GM19395 (cell line): ENCODE measurements at regions not wholly inside any gene's neighbourhood (a gene's known extent, or its start where the extent isn't known, plus 50 kb on each side); places are given as distances from the start of the nearest gene placed in this dataset.
"Not testable (repeated sequence)": the region's sequence is repeated elsewhere in the genome, so short reads cannot be mapped to it uniquely, and the experiment has no call there.

Experiments used
- ATAC-seq: cut with Tn5 transposase; IDR thresholded peaks from one replicate; pipeline ENCODE4 v1.9.1; 2021; ENCODE audit warnings: mild to moderate bottlenecking, moderate library complexity; ENCODE audit not compliant: unreplicated experiment

DNA sequence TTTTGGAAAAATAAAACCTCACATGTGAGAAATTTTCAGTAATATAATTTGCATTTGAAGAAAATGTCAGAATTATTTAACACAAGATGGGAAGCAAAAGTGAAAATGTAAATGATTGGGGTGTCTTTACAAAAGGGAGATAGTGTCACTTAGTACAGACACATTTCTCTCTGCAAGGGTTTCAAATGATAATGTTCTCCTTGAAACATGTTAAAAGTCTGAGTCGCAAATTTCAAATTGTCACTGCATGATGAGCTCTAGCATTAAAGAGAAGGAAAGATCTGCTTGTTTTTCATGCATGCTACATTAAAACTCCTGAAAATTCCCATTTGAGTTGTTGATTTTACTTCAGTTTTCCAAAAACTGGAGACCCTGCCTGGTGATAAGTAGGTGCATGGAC, 122.0 kb upstream of the LDB2 start:
- no peak for ATAC-seq

DNA sequence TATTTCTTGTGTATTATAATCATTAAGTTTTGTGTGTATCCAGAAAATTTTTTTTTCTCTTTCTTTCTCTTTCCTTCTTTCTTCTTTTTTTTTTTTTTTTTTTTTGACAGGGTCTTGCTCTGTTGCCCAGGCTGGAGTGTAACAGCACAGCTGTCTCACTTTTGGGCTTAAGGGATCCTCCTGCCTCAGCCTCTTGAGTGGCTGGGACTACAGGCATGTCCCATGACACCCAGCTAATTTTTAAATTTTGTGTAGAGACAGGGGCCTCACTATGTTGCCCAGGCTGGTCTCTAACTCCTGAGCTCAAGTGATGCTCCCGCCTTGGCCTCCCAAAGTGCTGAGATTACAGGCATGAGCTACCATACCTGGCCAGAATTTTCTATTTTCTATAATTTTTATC, 120.2 kb upstream of the LDB2 start:
- ATAC-seq: not testable (repeated sequence)

DNA sequence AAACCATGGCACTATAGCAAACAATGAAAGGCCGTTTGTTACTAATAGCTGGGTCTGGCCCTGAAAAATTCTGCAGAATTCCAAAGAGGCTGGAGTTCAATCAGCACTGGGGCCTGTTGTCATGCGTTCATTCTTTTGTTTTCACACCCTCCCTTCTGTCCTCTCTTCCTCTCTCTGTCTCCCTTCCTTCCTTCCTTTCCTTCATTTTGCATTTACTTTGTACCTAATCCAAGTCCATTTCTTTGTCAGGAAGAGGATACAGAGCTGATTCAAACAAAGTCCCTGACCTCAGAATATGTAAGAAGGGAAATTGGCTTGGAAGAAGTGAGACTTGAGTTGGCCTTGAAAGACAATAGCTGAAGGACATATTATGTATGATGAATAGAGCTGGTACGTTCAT, 119.6 kb upstream of the LDB2 start:
- no peak for ATAC-seq

DNA sequence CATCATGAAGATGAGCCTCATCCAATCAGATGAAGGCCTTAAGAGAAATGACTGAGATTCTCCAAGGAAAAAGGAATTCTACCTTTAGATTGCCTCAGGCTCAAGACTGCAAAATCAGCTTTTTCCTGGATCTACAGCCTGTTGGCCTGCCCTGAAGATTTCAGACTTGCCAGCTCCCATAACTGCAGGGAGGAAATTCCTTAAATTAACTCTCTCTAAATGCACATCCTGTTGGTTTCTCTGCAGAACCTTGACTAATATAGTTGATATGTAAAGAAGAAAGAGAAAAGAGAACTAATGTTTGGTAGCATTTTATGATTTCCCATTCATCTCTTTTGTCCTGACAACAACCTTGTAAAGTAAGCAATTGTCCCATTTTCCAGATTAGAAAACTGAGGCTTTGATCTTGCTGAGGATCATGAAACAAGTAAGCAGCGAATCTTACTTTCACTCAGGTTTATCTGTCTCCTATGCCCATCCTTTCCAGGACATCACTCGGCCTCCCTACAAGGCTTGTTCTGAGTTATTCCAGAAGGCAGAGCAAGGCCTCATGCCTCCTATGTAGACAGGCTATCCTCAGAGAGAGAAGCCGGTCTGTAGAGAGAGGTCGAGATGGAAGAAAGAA, 115.0 kb upstream of the LDB2 start:
- no peak for ATAC-seq

DNA sequence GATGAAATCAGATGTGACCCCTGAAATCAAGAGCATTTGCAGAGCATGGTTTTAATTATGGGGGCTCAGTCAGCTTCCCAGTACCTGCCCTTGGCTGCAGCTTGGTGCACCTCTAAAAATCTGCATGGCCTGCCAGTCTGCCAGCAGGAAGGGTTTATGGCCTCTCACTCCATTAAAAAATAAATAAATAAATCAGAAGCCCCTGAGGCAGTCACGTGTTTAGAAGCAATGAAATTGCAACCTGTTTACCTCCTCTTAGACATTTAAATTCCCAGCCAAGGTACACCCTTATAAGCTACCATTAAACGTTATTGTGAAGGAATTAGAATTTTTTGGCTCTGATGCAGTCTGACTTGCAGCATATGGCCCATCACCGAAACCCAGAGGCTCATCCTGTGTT, 114.0 kb upstream of the LDB2 start:
- no peak for ATAC-seq

DNA sequence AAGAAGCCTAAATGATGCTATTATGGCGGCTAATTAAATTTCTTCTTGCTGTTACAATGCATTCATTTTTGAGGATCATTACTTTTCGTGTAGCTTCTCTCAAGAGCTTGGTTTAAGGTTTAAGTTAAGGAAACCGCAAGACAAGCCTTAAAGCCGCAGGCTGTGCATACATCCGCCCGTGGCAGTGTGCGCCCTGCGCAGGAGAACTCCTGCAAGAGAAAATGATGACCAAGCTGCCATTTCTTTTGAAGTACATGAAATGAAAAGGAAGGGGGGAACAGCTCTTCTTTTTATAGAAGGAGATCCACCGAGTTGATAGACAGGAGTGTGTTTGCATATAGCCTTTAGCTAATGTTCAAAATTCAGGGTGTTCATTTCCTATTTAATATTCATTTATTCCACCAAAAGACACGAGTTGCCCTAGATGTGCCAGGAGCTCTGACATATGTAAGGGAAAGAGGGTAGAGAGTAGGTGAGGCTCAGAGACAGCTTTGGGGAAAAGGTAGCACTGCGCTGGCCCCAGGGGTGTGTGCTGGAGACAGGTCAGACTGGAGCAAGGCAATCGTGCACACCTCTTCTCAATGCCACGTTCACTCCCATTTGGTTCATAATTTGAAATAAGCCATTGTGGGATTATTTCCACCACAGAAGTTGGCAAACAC, 112.1 kb upstream of the LDB2 start:
- no peak for ATAC-seq

DNA sequence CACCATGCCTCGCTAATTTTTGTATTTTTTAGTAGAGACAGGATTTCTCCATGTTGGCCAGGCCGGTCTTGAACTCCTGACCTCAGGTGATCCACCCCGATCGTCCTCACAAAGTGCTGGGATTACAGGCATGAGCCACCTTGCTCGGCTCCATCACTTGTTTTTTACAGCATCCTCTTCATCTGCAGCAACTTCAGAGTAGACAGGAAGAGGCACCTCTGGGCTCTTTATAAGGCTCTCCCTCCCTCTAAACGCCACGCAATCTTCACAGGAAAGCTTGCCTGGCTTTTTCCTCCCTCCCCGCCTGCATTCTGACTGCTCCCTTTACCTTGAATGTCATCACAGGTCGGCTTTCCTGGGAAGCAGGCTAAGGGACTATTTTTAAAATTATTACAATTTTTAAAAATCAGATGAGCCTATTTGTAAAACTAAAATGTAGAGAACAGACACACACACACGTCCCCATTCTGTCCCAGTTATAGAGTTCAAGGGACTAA, 111.5 kb upstream of the LDB2 start:
- no peak for ATAC-seq

DNA sequence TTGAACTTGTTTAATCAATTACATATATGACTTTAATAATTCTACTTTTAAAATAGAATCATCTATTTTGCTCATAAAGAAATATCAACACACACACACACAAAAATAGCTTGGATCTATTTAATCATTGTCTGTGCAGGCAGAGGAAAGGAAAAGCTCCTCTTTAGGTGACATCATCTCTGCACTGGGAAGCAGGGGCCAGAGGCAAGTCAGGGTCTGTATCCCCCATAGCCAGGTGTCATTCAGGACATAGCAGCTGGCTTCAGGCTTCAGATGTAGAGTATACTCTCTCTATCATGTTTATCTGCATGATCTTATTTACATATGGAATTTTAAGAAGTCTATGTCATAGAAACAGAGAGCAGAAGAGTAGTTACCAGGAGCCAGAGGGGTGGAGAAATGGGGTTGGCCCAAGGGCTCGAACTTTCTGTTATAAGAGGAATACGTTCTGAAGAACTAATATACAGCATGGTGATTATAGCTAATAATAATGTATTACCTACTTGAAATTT, 110.4 kb upstream of the LDB2 start:
- no peak for ATAC-seq

DNA sequence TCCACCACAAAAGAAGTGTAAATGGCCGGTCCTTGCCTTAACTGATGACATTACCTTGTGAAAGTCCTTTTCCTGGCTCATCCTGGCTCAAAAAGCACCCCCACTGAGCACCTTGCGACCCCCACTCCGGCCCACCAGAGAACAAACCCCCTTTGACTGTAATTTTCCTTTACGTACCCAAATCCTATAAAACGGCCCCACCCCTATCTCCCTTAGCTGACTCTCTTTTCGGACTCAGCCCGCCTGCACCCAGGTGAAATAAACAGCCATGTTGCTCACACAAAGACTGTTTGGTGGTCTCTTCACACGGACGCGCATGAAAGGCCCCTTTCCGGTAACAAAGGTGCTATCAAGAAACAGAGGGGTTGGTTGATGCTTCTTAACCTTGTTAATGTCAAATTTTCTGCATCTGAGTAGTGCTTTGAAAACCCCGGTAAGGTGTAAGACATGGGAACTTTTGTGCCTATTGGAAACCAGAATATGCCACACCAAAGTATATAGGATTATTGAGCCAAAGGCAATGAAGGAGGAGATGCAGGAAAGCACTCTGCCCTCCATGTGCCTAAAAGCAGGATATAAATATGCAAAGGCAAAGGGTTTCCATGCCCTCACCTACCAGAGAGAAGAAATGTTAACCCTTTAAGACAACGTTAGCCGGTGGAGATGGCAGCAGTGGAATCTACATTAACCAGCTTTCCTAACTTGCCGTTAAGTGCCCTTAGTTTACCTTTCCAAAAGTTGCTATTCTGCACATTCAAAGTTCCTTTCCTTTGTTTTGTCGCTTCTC, 105.4 kb upstream of the LDB2 start:
- not testable (repeated sequence) for ATAC-seq

DNA sequence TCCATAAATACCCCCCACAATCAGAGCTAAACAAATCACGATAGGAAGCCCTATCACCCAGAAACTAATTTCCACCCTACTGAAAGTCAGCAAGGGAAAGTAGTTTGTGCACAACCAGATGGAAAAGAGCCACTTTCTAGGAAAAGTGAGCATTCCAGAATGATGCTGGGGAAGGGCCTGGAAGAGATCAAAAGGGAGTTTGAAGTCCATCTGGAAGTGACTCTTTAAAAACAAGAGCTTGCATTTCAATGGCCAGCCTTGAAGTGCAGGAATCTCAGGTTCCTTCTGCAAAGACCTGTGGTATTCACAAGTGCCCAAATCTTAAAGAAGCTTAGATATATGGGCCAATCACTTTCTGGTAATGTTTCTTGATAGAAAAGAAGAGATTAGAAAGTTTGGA, 97.0 kb upstream of the LDB2 start:
- ATAC-seq: no peak

DNA sequence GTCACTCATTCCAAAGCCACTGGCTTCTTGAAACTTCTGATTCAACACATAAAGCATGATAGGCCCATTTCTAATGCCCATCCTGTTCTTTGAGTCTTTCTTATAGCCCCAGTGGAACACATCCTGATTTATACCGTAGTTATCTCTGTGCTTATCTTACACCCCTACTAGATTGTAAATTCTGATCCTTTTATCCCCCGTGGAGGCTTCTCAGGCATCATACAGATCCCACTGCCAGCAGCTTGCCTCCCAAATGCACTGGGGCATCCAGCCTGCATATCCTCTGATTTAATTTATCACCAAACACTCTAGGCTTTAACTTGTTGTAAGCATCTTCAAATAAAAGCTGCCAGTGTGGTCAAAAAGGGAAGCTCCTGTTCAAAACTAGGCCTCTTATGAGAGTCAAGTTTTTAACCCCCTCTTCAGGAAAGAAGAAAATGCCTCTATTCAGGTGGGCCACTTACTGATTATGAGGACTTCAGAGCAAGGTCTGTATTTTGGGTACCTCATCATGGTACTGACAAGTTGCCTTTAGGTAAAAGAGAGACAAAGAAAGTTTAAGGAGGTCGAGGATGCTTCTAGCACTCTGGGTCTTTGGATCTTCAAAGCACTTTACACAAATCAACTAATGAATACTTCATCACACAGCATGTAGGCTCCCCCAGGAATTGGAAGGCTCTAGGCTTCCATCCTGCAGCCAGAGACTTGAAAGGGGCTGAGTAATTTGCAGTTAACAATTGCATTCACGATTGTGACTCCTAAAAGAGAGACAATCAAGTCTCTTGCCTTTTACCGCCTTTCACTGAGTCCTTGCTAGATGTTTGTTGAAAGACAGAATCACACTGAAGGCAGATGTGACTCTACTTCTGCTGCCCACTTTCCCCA, 95.8 kb upstream of the LDB2 start:
- ATAC-seq: no peak

DNA sequence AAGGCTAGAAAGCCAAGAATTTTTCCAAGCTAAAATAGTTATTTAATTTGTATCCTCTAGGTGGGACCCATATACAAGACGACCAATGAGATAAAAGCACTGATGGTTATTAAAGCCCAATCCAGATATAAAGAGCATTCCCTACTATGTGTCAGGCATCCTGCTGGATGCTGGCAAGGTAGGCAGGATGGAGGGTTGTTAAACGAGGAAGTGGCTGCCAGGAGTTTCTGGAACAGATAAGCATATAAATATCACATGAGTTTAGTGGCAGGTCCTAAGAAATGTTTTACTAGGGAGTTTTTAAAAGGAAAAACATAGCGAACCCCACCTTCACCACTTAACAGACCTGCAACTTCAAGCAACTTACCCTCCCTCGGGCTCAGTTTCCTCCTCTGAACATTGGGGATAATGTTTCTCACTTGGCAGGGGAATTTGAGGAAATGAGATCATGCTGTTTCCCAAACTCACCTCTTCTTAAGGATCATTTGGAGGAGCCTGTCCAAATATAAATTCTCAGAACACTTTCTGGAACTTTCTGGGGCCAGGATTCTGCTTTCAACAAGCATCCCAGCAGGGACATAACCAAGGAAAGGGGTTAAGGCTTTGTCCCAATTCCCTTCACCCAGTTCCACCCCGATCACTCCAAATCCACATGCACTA, 94.3 kb upstream of the LDB2 start:
- ATAC-seq: no peak

DNA sequence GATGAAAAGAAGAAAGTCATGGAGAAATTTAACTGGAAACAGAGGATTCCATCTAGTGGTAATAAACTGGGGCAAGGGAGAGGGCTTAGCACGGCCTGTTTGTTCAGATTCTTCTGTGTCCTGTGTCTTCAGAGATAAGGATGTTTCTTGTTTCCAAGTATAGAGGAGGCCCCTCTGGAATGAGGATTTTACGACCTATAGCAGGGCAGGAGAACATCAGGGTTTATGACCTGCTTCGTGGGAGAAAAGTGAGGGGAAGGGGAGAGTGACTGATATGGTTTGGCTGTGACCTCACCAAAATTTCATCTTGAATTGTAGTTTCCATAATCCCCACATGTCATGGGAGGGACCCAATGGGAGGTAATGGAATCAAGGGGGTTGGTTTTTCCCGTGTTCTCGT, 93.0 kb upstream of the LDB2 start:
- ATAC-seq: no peak

DNA sequence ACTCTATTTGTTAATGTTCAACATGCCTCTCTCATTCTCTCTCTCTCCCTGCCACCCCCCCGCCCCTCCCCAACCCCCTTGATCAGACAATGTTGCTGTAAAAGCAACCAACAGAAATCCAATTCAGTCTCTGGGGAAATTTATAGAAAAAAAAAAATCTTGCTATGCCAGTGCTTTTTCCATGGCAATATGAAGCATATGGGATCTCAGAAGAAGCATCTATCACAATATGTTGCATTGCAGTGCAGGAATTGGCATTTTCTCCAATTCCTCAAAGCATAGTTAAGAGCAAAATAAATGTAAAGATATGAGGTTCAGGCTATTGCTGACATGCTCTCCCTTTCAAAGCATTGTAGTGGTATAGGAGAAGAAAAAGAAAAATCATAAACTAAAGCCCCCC, 90.9 kb upstream of the LDB2 start:
- no peak for ATAC-seq

DNA sequence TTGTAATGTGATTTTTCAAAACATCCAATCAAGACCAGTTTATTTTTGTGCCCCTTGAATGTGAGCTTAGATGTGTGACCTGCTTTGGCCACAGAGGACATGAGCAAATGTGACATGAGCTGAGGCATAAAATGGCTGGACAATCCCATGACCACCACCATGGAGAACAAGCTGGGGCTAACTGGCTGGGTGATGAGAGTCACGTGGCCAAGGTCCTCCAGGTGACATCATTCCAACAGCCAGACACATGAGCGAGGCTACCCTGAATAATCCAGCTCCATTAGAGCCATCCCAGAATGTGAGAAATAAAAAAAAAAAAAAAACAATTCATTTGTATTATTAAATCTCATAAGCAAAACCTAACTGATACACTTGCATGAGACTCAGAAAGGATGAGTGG, 90.4 kb upstream of the LDB2 start:
- no peak for ATAC-seq

DNA sequence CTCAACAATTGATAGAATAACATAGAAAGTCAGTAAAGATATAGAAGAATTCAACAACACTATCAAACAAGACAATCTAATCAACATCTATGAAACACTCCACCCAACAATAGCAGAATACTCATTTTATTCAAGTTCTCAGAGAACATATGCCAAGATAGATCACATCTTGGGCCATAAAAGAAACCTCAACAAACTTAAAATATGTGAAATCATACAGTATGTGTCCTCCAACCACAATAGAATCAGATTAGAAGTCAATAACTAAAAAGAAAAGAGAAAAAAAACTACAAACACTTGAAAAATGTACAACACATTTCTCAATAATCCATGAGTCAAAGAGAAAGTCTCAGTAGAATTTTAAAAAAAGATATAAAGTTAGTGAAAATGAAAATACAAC, 78.6 kb upstream of the LDB2 start:
- ATAC-seq: no peak

DNA sequence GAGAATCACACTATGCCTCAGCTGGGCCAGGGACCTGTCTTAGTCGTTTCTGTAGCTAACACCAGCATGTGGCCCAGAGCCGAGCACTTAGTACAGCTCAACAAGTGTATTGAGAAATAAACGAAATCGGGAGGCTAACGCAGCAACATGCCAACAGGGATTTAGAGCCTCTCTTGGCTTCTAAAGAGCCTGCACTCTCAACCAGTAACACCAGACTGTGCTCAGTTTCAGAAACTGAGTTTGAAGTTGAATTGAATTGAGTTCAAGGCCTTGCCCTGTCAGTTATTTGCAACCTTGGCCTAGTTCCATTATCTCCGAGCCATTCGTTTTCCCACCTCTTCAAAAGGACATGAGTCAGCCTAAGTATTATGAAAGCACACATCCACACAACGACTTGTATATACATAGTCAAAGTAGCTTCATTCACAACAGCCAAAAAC, 71.3 kb upstream of the LDB2 start:
- no peak for ATAC-seq

DNA sequence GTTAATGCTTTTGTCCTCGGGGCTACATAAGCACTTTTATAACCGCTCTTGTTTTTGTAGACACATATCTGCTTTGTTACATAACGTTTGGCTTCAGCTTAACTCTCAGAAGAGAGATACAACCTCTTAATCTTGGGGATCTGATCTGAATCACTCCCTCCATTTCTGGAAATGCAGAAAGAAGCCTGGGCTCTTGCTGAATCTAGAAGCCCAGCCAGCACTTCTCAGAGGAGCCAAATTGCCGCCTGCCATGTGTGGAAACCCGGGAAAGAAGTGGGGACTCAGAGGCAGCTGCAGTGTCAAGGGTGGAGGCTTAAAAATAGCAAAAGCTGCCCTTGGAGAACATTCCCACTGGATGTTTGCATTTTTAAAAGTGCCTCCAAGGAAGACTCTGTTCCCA, 69.3 kb upstream of the LDB2 start:
- no peak for ATAC-seq

DNA sequence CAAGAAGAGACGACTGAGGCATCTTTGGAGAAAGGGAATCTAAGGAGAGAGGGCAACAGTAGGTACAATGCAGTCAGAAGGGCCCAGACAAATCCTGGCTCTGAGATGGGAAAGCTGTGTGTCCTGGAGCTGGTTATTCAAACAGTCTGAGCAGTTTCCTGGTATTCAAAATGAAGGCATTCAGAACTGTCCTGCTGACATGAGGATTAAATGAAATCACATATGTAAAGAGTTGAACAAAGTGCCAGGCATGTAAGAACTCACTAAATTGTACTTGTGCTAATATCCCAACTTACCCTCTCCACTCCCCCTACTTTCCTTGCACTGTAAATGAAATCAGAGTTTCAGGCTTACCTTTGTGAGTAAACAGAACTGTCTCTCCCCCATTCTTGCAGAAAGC, 60.9 kb upstream of the LDB2 start:
- no peak for ATAC-seq

DNA sequence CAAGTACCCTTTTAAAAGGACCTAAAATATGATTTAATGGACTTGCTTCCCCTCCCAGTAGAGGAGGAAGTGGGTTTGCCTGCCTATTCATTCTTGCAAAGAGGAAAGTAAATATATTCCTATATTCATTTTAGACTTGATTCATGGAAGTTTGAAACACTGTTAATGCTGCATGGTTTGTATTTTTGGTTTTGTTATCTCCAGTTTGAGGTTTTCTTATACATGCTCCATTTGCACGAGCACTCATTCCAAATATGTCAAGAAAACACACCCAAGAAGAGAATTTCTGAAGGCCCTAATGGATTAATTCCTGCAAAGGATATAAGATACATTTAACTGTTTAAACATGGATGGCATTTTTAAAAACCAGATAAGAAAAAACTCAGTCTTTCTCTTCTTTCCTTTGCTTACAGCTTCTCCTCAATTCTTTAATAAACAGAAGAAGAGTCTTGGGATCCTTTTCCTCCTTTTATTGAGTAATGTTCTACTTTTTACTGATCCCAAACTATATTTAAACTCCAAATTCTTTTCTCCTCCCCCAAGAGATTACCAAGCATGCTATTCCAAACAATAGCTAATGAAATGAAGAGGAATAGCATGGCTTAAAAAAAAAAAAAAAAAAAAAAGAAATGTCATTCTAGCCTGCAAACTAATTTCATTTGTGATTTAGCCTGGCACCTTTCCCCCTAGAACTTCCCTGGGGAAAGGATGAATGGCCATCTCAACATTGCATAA, 54.6 kb upstream of the LDB2 start:
- no peak for ATAC-seq
